ENCODE measurements at regions not wholly inside any gene's neighbourhood (a gene's known extent, or its start where the extent isn't known, plus 50 kb on each side); places are given as distances from the start of the nearest gene placed in this dataset.

GRCh38 chr11:119910051-119910450, 181.1 kb upstream of the NECTIN1 start:
- H3K4me2 ChIP-seq (ENCODE audit: low read depth, low read length) = no peak overlapping the region
- H3K14ac ChIP-seq (replicated peaks; ENCODE audit: low read depth, low read length) = no peak overlapping the region
- ChIA-PET POLR2A (ENCODE audit: unreplicated experiment) (no interaction called here), CTCF (no interaction called here)
- H3K9ac ChIP-seq (ENCODE audit: low read depth, low read length) = no peak overlapping the region
- no peaks in the 10 kb centered on the region for H3K36me3 ChIP-seq (ENCODE audit: control insufficient read depth, insufficient read depth, low read length)
- no peak for DNase-seq
- no peaks in the 10 kb centered on the region for H4K20me1 ChIP-seq (ENCODE audit: insufficient read depth, low read length)
- no peaks in the 10 kb centered on the region for H3K9me1 ChIP-seq (ENCODE audit: insufficient read depth, low read length)
- peaks cover 12% of the 10 kb centered on the region for H3K27me3 ChIP-seq (ENCODE audit: control insufficient read depth, insufficient read depth, low read length)
- H3K4me1 ChIP-seq (ENCODE audit: control insufficient read depth, insufficient read depth, low read length) = no peaks in the 10 kb centered on the region
- WGBS, 2 experiments (ENCODE audit: extremely low coverage in 2 of 2, insufficient read length in 1 of 2) = no CpG with 5 or more reads among the region's 4 CpGs
- H3K23ac ChIP-seq (ENCODE audit: low read depth, low read length) = no peak overlapping the region
- no peaks in the 10 kb centered on the region for H3K9me3 ChIP-seq (ENCODE audit: control insufficient read depth, insufficient read depth, low read length)
- no peak overlapping the region for H2BK20ac ChIP-seq (ENCODE audit: low read depth, low read length)
- BruUV-seq (replicated peaks) = no TSS peak
- no peak overlapping the region for H2BK5ac ChIP-seq (ENCODE audit: low read depth, low read length, poor library complexity, severe bottlenecking)
- no peak overlapping the region for H2AFZ ChIP-seq (replicated peaks; ENCODE audit: low read length, poor library complexity)
- intact Hi-C loops (cut with micrococcal nuclease) = no loop called here
- H4K91ac ChIP-seq (ENCODE audit: insufficient read depth, low read depth, low read length) = no peak overlapping the region
- H2AK9ac ChIP-seq (replicated peaks; ENCODE audit: low read depth, low read length, poor library complexity) = no peak overlapping the region
- H3K4ac ChIP-seq (ENCODE audit: low read depth, low read length) = no peak overlapping the region
- no peak for TF ChIP-seq RAD21 (IDR thresholded peaks at IDR 0.05; ENCODE audit: low read length)
- TF ChIP-seq MAZ (IDR thresholded peaks at IDR 0.05; ENCODE audit: borderline replicate concordance, low read depth, low read length) = no peak
- TF ChIP-seq MXI1 (IDR thresholded peaks at IDR 0.05; ENCODE audit: borderline replicate concordance, low read depth, low read length) = no peak
- no peak for TF ChIP-seq NFE2L2 (IDR thresholded peaks at IDR 0.05; ENCODE audit: low read depth, low read length)
- TF ChIP-seq RFX5 (IDR thresholded peaks at IDR 0.05; ENCODE audit: low read depth, low read length) = no peak
- no peak for TF ChIP-seq CTCF (conservative IDR thresholded peaks at IDR 0.05; ENCODE audit: low read depth, low read length)
- TF ChIP-seq FOS (IDR thresholded peaks at IDR 0.05; ENCODE audit: low read depth, low read length) = no peak
- TF ChIP-seq CEBPB (IDR thresholded peaks at IDR 0.05; ENCODE audit: low read depth, low read length) = no peak
- TF ChIP-seq ELK1 (IDR thresholded peaks at IDR 0.05; ENCODE audit: borderline replicate concordance, low read depth, low read length) = no peak
- TF ChIP-seq RCOR1 (IDR thresholded peaks at IDR 0.05; ENCODE audit: insufficient replicate concordance, low read length) = no peak
- TF ChIP-seq USF2 (IDR thresholded peaks at IDR 0.05; ENCODE audit: low read depth, low read length) = no peak
- no peaks in the 10 kb centered on the region for H3K79me1 ChIP-seq (ENCODE audit: low read depth in 1 of 2, low read length in 2 of 2)
- H3K56ac ChIP-seq (ENCODE audit: extremely low read depth, insufficient read depth, low read length) = no peak overlapping the region
- H4K8ac ChIP-seq (ENCODE audit: low read depth in 2 of 2, low read length in 2 of 2) = no peak overlapping the region
- in situ Hi-C loops (cut with MboI; ENCODE audit: low sequenced_read_pairs) = no loop called here
- dilution Hi-C loops (cut with HindIII; ENCODE audit: low sequenced_read_pairs, unreplicated experiment) = no loop called here
- no peak overlapping the region for H3K4me3 ChIP-seq (ENCODE audit: insufficient read depth, low read depth, low read length)
- H3K27ac ChIP-seq (ENCODE audit: insufficient read depth, low read length) = no peak overlapping the region
- H2AK5ac ChIP-seq (ENCODE audit: low read depth, low read length) = no peak overlapping the region
- H3K18ac ChIP-seq (ENCODE audit: low read depth, low read length) = no peak overlapping the region
- no peak overlapping the region for H4K5ac ChIP-seq (ENCODE audit: low read depth, low read length)
- H2BK15ac ChIP-seq (ENCODE audit: low read depth, low read length) = no peak overlapping the region
- ATAC-seq (ENCODE audit: low read depth) = no peak
- no peak overlapping the region for H2BK120ac ChIP-seq (ENCODE audit: low read depth, low read length)

All from IMR-90 (cell line).